Cardiac fibroblast (primary cell): ENCODE measurements at regions not wholly inside any gene's neighbourhood (a gene's known extent, or its start where the extent isn't known, plus 50 kb on each side); places are given as distances from the start of the nearest gene placed in this dataset.

ENCODE experiments used
- DNase-seq, 2 donors: peaks; one replicate each; pipeline versions ENCODE4 v3.0.0 to v3.0.0-alpha.2; 2010; ENCODE audit warnings: low read depth in 2 of 2
- H3K4me3 ChIP-seq, 2 donors: replicated peaks in 1 of 2; 1 replicate in 1 of 2; 2 replicates in 1 of 2; pipeline ENCODE4 v1.5.1; 2011; ENCODE audit warnings: low read depth in 2 of 2, low read length in 2 of 2, mild to moderate bottlenecking in 2 of 2, moderate library complexity in 1 of 2
- TF ChIP-seq, protein P1 (sequence below): IDR thresholded peaks from one replicate; pipeline ENCODE4 v1.5.1; 2011; ENCODE audit warnings: low read depth, mild to moderate bottlenecking, low read length, inconsistent platforms

DNA sequence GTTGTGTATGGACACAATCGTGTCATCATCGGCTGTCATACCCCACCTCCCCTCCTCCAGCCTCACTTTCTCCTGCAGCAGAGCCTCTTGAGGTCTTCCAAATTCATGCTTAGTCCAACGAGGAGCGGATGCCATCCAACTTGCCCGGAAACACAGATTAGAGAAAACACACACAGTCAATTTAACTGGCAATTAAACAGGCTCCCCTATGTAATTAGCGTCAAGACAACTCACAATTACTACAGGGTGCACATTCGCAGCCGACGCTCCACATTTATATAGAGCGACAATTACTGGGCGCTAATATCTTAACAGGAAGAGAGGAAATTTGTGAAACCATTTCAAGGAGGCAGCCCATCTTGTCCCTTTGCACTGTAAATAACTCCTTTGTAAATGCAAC is 86.0 kb upstream of the ZNF618 start:
- TF ChIP-seq, protein P1, sequence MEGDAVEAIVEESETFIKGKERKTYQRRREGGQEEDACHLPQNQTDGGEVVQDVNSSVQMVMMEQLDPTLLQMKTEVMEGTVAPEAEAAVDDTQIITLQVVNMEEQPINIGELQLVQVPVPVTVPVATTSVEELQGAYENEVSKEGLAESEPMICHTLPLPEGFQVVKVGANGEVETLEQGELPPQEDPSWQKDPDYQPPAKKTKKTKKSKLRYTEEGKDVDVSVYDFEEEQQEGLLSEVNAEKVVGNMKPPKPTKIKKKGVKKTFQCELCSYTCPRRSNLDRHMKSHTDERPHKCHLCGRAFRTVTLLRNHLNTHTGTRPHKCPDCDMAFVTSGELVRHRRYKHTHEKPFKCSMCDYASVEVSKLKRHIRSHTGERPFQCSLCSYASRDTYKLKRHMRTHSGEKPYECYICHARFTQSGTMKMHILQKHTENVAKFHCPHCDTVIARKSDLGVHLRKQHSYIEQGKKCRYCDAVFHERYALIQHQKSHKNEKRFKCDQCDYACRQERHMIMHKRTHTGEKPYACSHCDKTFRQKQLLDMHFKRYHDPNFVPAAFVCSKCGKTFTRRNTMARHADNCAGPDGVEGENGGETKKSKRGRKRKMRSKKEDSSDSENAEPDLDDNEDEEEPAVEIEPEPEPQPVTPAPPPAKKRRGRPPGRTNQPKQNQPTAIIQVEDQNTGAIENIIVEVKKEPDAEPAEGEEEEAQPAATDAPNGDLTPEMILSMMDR = no peak

DNA sequence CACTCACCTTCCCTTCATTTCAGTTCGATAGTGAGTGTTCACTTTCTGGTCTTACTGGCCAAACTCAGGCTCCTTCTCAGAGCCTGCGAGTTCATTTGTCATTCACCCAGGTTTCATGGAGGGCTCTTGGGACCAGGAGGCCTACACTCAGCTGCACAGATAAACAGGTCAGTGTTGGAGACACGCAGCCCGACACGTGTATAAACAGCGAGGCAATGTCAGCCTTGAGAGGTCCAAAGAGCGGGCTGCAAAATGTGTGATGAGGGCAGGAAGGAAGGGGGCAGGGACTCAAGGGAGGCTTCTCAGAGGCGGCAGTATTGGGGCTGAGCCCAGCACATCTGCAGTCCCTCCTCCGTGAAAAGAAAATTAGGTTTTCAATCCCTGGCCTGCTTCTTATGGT is 82.6 kb upstream of the ZNF618 start:
- TF ChIP-seq, protein P1 = no peak
- no peak for DNase-seq

More for the DNA sequence above, 86.0 kb upstream of the ZNF618 start:
- DNase-seq = no peak
- H3K4me3 ChIP-seq = no peak overlapping the region

DNA sequence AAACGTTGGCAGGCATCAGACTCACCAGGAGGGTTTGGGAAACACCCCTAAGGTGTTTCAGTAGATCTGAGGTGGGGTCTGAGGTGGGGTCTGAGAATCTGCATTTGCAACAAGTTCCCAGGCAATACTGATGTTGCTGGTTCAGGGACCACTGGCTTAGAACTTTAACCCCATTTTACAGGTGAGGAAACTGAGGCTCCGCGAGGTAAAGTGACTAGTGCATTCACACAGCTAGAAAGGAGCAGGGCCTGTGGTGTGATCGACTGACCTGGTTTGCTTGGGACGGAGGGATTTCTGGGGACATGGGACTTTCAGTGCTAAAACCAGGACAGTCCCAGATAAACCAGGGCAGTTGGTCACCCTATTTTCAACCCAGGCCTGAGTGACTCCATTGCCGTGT is 81.4 kb upstream of the ZNF618 start:
- TF ChIP-seq, protein P1 = no peak
- H3K4me3 ChIP-seq = no peak overlapping the region
- no peak for DNase-seq

More for the DNA sequence above, 82.6 kb upstream of the ZNF618 start:
- H3K4me3 ChIP-seq = no peak overlapping the region

DNA sequence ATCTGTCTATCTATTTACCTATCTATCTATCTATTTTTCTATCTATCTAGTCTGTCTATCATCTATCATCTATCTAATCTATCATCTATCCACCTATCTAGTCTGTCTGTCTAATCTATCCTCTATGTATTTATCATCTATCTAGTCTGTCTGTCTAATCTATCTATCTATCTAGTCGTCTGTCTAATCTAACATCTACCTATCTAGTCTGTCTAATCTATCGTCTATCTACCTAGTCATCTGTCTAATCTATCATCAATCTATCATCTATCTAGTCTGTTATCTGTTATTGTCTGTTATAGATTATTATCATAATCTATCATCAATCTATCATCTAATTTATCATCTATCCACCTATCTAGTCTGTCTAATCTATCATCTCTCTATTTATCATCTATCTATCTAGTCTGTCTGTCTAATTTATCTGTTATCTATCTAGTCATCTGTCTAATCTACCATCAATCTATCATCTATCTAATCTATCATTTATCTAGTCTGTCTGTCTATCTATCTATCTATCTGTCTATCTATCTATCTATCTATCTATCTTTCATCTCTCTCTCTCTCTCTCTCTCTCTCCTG is 80.2 kb upstream of the ZNF618 start:
- no peak for DNase-seq
- TF ChIP-seq, protein P1 = no peak
- no peak overlapping the region for H3K4me3 ChIP-seq

DNA sequence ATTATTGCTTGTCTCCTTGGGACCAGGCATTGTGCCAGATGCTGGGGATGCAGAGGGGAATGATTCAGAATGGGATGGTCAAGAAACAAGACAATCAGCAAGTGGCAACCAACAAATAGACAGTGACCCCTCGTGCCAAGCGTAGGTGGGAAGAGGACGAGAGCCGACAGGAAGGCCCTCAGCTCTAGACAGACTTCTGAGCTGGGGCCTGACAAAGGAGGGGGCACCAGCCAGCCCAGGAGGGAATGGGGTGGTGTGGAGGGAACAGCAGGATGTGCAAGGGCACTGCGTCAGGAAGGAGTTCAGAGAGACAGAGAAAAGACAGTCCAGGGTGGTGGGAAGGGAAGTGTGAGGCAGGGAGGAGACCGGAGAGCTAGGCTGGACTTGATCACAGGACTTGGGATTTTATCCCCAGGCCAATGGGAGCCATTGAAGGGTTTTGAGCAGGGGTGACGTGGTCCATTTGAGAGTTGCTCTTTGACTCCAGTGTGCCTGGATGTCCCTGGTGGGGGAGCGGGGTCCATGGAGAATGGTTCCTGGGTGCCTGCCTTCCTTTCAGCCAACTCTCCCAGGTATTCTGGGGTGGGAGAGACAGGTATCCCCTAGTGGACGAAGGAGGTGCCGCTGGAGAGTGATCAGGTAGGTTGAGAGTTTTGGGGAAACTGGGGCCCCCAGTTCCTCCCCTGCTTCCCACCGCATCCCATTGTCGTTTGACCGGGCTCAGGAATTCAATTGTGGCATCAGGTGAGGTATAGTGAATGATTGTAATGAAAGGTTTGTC is 79.3 kb upstream of the ZNF618 start:
- DNase-seq = no peak
- TF ChIP-seq, protein P1 = no peak
- H3K4me3 ChIP-seq = no peak overlapping the region

DNA sequence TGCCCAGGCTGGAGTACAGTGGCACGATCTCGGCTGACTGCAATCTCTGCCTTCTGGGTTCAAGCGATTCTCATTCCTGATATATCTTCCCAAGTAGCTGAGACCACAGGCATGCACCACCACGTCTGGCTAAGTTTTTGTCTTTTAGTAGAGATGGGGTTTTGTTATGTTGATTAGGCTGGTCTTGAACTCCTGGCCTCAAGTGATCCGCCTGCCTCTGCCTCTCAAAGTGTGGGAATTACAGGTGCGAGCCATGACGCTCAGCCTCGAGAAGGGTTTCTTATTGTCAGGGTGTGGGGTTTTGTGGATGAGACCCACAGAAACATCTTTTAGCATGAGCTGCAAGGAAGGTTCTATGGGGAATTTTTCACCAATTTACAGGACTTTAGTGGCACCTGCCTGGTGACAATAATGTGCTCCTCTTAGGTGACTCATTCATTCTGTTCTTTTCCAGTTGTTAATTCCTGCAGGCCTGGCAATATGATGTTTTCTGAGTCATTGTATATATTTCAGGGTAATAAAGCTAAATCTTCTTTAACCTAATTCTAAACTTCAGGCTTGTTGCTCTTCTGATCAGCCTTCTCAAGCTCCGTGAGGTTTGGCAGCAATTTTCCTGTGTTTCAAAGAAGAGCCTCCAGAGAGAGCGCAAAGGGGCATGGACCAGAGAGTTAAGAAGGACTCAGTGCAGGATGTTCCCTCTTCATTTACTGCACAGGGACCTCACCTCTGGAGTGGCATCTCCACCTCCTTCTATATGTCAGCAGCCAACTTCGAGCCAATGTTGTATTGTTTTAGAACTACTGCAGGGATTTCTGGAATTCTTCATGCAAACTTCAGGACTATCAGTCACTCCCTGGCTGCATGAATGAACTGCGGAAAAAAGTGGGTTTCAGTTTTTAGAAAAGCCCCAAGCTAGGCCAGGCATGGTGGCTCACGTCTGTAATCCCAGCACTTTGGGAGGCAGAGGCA is 77.8 kb upstream of the ZNF618 start:
- no peak overlapping the region for H3K4me3 ChIP-seq
- no peak for DNase-seq
- TF ChIP-seq, protein P1 = no peak
